Left kidney (tissue), 1 donor: ENCODE measurements at regions not wholly inside any gene's neighbourhood (a gene's known extent, or its start where the extent isn't known, plus 50 kb on each side); places are given as distances from the start of the nearest gene placed in this dataset.

Experiments used
- DNase-seq: peaks from one replicate; pipeline ENCODE4 v3.0.0-alpha.2; 2013

GRCh38 chr15:70264014-70264582 is 166.4 kb upstream of the TLE3 start:
- DNase-seq = peak; percentile 82

DNA sequence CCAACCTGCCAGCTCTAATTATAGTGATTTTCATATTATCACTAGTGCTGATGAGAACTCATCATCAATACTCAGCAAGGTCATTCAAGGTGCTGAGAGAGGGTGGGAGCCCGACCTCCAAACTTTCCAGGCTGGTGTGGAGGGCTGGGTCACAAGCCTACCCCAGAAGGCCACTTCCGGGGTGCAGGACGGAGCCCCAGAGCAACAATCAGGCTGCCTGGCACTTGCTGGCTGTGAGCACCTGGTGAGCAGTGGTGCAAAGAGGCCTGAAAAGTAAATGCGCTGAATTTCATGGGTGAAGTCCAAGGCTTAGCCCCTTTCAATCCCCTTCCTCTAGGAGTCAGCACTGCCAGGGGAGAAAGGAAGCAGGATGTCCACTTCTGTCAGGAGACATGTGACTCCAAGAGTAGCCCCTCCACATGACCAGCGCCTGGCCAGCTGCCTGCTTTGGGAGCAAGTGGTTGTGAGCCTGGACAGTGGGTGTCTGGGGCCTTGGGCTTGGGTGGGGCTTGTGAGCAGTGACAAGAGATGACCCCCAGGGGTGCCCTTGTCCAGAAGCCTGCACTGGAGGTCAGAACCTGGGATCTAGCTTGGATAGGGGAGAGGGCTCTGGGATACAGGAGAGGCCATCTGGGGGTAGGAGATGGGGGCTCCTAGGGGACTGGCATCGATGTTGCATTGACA is 165.0 kb upstream of the TLE3 start:
- DNase-seq = no peak

DNA sequence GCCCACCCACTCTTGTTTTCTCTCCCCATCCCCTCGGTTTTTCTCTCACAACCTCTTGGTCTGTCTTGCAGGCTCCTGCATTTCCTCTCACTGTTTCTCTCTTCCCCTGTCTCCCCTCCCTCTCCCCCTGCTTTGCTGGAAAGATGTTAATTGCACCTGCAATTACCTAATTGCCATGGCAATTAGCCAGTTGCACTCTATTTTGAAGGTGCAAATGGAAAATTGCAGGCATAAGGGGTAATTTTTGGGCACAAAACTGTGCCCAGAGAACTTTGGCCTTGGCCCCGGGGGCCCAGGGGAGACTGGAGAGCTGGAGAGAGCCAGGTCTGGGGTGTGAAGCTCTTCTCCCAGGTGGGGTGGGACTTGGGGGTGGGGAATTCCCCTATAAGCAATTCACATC is 164.5 kb upstream of the TLE3 start:
- DNase-seq = no peak

DNA sequence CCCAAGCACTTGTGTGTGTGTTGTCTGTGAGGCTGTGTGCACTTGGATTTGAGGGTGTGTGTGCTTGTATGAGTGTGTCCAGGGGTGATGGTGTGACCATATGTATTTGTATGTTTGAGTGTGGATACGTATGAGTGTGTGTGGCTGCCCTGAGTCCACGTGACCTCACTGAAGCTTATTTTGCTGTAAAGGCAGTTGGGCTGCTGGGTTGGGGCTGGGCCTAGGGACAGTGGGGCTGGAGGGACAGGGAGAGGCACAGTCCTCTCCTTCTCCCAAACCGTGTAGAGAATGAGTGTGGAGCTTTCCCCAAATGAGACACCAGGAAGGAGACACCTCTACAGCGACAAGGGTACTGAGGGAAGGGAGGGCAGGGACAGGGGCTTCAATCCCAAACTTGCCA is 163.4 kb upstream of the TLE3 start:
- DNase-seq = no peak

DNA sequence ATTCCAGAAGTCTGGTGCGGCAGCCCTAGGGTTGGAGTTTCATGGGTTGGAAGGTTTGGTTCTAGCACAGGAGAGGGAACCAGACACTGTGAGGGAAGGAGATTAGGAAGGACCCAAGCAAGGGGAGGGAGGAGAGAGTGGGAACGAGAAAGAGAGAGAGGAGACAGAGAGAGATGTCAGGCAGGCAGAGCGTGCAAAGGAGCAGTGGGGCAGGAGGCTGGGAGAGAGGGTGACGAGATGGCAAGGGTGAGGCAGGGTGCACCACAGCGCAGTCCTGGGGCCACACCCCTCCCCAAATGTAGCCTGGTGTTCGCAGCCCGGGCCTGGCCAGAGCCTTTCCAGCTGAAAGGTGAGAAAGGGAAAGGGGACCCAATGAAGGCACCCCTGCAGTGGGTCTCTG is 162.9 kb upstream of the TLE3 start:
- no peak for DNase-seq

GRCh38 chr15:70259640-70260508 is 162.2 kb upstream of the TLE3 start:
- DNase-seq = no peak

- peak; percentile 73 for DNase-seq
These were observed 161.3 kb upstream of the TLE3 start for GRCh38 chr15:70259028-70259424.

DNA sequence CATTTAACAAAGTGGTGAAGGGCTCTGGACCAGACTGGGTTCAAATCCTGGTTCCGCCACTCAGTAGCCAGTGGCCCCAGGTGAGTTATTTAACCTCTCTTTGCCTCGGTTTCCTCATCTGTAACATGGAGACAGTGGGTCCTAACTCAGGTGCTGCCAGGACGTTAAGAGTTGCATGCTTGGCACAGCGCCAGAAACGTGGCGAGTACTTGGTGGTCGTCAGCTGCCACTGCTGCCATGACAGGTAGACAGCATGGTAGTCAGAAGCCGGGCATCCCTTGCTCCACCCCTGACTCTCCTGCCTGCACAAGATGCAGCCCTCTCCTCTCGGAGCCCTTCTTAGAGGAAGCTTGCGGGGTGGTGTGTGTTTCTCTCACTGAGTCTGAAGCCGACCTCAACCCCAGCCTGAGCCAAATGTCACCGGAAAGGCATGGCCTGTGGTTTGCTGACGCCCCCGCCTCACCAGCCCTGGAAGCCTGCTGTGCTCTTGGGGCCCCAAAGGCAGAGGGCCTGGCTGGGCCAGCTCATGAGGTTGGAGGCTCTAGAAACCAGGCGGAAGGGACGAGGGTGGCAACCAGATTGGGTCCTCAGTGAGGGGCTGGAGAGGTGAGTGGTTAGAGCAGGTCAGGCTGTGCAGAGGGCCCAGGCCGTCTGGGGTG is 160.8 kb upstream of the TLE3 start:
- DNase-seq = no peak

GRCh38 chr15:70257573-70258248 is 160.0 kb upstream of the TLE3 start:
- no peak for DNase-seq

DNA sequence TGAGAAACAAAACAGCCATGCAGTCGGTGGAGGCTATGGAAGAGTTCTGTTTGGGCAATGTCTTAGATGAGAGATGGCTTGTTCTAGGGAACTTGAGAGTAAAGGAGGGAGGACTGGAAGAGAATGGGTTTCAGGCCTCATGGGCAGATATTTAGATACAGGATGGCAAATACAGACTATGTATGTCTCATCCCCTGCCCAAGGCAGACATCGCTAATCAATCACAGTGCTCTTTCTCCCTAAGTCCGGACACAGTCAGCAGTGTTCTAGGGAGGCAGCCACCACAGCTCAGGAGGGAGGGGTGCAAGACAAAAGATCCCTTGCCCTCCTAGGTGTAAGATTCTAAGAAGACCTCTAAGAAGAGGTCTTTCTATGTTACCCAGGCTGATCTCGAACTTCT is 159.3 kb upstream of the TLE3 start:
- no peak for DNase-seq

GRCh38 chr15:70254311-70254869 is 156.7 kb upstream of the TLE3 start:
- no peak for DNase-seq

GRCh38 chr15:70253461-70254156 is 155.9 kb upstream of the TLE3 start:
- DNase-seq = no peak

DNA sequence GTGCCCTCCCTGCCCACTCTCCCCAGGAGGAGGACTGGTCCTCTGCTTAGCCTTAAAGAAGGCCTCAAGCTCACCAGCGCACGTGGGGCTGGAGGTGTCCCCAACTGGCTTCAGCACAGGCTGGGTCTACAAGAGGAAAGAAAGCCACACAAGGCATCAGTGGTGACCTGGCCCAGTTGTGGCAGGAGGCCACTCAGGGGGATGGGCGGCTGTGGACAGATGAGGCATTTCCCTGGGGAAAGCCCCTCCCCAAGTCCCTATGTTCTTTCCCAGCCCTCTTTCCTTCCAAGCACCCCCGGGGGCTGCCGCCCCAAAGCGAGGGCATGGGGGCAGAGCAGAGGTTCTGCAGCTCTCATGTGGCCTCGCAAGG is 155.2 kb upstream of the TLE3 start:
- no peak for DNase-seq

- DNase-seq = no peak
These were observed 154.6 kb upstream of the TLE3 start for GRCh38 chr15:70252056-70252950.

- DNase-seq = no peak
These were observed 153.7 kb upstream of the TLE3 start for GRCh38 chr15:70251246-70251990.

DNA sequence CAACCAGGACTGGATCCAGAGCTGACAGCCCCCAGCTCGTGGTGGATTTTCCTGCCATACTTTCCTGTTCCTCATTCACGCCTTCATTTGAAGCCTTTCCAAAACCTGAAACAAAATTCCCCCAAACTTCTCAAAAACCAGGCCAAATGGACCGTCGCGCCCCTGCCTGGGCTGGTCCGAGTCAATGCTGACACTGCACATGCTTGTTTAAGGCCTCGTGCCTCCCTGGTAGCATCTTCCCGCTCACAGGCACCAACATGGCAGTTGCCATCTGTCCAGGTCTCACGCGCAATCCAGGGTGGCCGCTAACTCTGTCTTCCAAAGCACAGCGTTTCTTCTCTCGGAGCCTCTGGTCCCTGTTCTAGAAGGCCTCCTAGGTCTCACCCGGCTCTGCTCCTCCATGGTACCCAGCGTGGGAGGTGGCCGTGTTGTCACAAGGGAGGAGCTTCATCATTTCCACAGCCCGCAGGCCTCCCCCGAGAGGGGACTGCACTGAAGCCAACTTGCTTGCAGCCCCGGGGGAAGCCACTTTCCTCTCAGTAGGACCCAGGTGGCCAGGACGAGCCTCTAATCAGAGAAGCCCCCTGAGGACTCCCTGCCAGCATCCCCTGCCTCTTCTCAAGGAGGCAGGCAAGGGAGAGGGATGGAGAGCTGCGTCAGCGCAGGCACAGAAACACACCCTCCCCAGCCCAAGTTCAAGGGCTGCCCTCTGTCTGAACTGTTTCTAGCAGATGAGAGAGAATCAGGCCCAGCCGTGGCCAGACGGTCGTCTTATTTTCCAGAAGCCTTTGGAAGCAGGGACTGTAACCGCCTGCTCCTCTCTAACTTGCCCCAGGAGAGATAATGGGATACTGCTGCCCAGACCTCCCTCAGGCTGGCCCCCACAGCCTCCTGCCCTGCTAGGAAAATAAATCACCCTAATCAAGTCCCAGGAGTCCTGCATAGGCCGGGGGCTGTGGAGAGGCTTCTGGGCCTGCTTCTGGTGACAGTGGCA is 152.8 kb upstream of the TLE3 start:
- DNase-seq = no peak

DNA sequence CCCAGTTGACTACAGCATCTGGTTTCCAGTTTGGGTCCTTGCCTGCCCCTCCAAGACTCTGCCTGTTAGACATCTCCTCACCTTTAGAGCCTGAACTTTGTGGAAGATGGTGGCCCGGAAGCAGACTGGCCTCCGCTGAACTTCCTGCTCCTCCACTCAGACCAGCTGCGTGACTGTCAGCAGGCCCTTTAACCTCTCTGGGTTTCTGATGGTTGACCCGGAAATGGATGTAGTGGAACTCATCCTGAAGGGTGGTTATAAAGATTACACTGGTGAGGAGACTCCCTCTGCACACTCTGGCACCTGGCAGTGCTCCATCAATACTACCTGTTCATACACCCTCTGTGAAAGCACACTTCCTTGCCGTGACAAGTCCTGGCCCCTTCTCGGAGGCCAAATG is 151.9 kb upstream of the TLE3 start:
- DNase-seq = no peak
